ENCODE measurements at regions not wholly inside any gene's neighbourhood (a gene's known extent, or its start where the extent isn't known, plus 50 kb on each side); places are given as distances from the start of the nearest gene placed in this dataset.

GRCh38 chr6:1228754-1229191 is 83.1 kb upstream of the FOXQ1 start:
- WGBS, 2 donors (ENCODE audit: low coverage in 1 of 2): 82 to 94% methylated on average over 9 of the region's 9 CpGs

DNA sequence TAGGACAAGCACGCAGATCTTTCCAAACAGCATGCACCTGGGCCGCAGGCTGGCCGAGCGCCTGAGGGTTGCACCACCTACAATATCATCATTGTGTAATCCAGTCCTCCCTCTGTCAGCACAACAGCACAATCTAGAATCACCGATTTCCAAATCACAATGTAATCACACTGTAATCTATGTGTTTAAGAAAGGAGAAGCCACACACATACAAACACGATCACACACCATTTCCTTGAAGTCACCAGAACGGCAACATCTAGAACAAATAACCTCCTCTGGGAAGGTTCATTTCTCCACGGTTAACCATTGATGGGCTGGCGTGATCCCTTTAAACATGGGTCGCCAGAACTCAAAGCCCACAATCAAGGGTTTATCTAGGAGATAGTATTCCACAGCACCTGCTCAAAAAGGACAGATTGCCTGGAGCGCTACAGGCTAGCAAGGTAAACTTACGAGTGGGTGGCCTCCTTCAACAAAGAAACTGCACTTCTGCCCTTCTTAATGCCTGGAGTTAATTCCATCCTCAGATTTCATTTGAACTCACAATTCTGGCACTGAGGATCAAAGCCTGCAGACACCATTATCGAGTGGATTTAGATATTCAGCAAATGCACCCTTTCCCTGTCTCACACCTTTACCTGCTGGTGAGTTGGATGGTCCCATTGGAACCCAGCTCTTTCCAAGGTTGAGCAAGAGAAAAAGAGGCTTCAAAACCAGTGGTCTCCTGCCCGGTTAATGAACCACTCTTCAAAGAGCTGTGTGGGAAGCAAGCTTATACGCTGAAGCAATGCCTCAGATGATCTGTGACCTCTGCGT is 83.8 kb upstream of the FOXQ1 start:
- TF ChIP-seq, protein P1, sequence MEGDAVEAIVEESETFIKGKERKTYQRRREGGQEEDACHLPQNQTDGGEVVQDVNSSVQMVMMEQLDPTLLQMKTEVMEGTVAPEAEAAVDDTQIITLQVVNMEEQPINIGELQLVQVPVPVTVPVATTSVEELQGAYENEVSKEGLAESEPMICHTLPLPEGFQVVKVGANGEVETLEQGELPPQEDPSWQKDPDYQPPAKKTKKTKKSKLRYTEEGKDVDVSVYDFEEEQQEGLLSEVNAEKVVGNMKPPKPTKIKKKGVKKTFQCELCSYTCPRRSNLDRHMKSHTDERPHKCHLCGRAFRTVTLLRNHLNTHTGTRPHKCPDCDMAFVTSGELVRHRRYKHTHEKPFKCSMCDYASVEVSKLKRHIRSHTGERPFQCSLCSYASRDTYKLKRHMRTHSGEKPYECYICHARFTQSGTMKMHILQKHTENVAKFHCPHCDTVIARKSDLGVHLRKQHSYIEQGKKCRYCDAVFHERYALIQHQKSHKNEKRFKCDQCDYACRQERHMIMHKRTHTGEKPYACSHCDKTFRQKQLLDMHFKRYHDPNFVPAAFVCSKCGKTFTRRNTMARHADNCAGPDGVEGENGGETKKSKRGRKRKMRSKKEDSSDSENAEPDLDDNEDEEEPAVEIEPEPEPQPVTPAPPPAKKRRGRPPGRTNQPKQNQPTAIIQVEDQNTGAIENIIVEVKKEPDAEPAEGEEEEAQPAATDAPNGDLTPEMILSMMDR (IDR thresholded peaks at IDR 0.05): no peak
- no peak for TF ChIP-seq POLR2A (IDR thresholded peaks at IDR 0.05)
- TF ChIP-seq POLR2AphosphoS5 (IDR thresholded peaks at IDR 0.05): no peak
- TF ChIP-seq EP300 (IDR thresholded peaks at IDR 0.05): no peak
- H3K9me3 ChIP-seq: no peaks in the 10 kb centered on the region
- H3K4me3 ChIP-seq: no peak overlapping the region
- 80 to 95% methylated on average over 6 to 11 of the region's 16 CpGs for WGBS, 2 donors (ENCODE audit: low coverage in 1 of 2)
- no peaks in the 10 kb centered on the region for H3K27me3 ChIP-seq
- no peaks in the 10 kb centered on the region for H3K4me1 ChIP-seq
- H3K36me3 ChIP-seq: no peaks in the 10 kb centered on the region
- no peak overlapping the region for H3K27ac ChIP-seq
- no peak for ATAC-seq

More at GRCh38 chr6:1228754-1229191, 83.1 kb upstream of the FOXQ1 start:
- no peaks in the 10 kb centered on the region for H3K4me1 ChIP-seq
- no peaks in the 10 kb centered on the region for H3K27me3 ChIP-seq
- H3K4me3 ChIP-seq: no peak overlapping the region
- H3K27ac ChIP-seq: no peak overlapping the region
- H3K36me3 ChIP-seq: no peaks in the 10 kb centered on the region
- no peak for TF ChIP-seq POLR2A (IDR thresholded peaks at IDR 0.05)
- TF ChIP-seq EP300 (IDR thresholded peaks at IDR 0.05): no peak
- no peak for TF ChIP-seq POLR2AphosphoS5 (IDR thresholded peaks at IDR 0.05)
- TF ChIP-seq, protein P1 (IDR thresholded peaks at IDR 0.05): no peak
- H3K9me3 ChIP-seq: no peaks in the 10 kb centered on the region
- no peak for ATAC-seq

DNA sequence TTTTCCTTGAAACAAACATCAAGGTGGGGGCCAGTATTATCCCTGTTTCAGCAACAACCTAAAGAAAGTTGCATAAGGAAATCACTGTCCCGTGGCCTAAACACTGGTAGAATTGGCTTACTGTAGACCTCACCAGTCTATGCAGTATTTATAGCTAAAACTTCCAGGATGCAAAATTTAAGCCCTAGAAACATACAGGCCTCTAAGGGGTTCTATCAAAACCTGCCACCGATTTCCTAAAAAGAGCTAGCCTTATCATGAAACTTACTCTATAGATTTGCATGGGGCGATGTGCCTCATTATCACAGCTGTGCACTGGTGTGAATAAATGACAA is 84.3 kb upstream of the FOXQ1 start:
- 69 to 94% methylated on average over 2 to 3 of the region's 3 CpGs for WGBS, 2 donors (ENCODE audit: low coverage in 1 of 2)
- no peaks in the 10 kb centered on the region for H3K9me3 ChIP-seq
- no peak for ATAC-seq
- no peak overlapping the region for H3K27ac ChIP-seq
- no peaks in the 10 kb centered on the region for H3K36me3 ChIP-seq
- H3K4me1 ChIP-seq: no peaks in the 10 kb centered on the region
- TF ChIP-seq POLR2AphosphoS5 (IDR thresholded peaks at IDR 0.05) (no peak), POLR2A (IDR thresholded peaks at IDR 0.05) (no peak), EP300 (IDR thresholded peaks at IDR 0.05) (no peak)
- TF ChIP-seq, protein P1 (IDR thresholded peaks at IDR 0.05): no peak
- no peaks in the 10 kb centered on the region for H3K27me3 ChIP-seq
- no peak overlapping the region for H3K4me3 ChIP-seq

DNA sequence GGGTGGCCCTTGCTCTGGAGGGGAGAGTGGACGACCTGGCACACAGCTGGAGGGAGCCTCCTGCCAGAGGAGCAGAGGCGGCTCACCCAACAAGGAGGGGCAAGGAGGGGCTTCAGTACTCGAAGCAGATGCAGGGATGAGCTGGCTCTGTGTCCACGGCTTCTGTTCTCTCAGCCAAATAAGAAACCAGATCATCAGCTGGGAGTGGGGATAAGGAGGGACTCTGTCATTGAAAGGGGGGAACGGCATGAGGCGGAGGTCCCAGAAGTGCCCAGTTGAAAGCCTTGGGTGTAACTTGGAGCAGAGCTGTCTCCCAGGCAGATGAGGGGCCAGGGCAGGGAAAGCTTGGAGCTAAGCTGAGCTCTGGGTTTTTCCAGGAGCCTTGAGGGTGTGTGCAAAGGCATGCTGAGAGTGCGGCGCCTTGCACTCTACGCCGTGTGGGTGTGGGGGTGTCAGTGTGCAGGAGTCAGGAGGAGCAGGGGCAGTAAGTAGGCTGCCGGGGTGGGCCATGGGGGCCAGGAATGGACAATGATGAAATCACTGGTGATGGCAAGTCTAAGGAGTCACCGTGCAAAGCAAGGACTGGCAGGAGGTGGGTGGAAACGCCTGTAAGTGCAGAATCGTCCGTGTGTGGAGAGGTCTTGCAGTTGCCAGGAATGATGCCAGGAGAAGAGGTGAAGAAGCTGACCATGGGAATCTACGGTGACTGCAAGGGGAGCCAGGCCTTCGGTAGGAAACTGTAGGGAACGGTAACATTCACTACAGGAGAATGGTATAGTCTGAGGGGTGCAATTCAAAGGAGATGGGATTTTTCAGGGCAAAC is 85.4 kb upstream of the FOXQ1 start:
- no peaks in the 10 kb centered on the region for H3K36me3 ChIP-seq
- no peak overlapping the region for H3K27ac ChIP-seq
- H3K4me1 ChIP-seq: no peaks in the 10 kb centered on the region
- H3K9me3 ChIP-seq: no peaks in the 10 kb centered on the region
- H3K4me3 ChIP-seq: peak overlapping the region in 1 of 2 donors; percentile 10
- TF ChIP-seq POLR2A (IDR thresholded peaks at IDR 0.05) (no peak), POLR2AphosphoS5 (IDR thresholded peaks at IDR 0.05) (no peak), EP300 (IDR thresholded peaks at IDR 0.05) (no peak)
- TF ChIP-seq, protein P1 (IDR thresholded peaks at IDR 0.05): no peak
- H3K27me3 ChIP-seq: no peaks in the 10 kb centered on the region
- WGBS, 2 donors (ENCODE audit: low coverage in 1 of 2): 54 to 75% methylated on average over 11 to 14 of the region's 18 CpGs
- ATAC-seq: no peak
